ENCODE measurements at regions not wholly inside any gene's neighbourhood (a gene's known extent, or its start where the extent isn't known, plus 50 kb on each side); places are given as distances from the start of the nearest gene placed in this dataset.

GRCh38 chrX:79557212-79557611 lies 190.1 kb upstream of the ITM2A start:
- no peak for TF ChIP-seq CTCF (IDR thresholded peaks at IDR 0.05; ENCODE audit: poor library complexity)
- TF ChIP-seq EZH2 (IDR thresholded peaks at IDR 0.05; ENCODE audit: borderline replicate concordance): no peak

Measured in hepatocyte (in vitro differentiated cells).